Neural cell (in vitro differentiated cells): ENCODE measurements at regions not wholly inside any gene's neighbourhood (a gene's known extent, or its start where the extent isn't known, plus 50 kb on each side); places are given as distances from the start of the nearest gene placed in this dataset.

Source experiments
- CTCF ChIP-seq: fragments of 450-650 bp; IDR thresholded peaks from 2 replicates; pipeline ENCODE4 v1.5.1; 2014; ENCODE audit warnings: antibody characterized with exemption, mild to moderate bottlenecking, moderate library complexity; ENCODE audit not compliant: poor library complexity, severe bottlenecking
- REST ChIP-seq: IDR thresholded peaks from 2 replicates; pipeline ENCODE4 v1.6.1; 2012; ENCODE audit warnings: borderline replicate concordance
- SMC3 ChIP-seq: fragments of 450-650 bp; conservative IDR thresholded peaks from 2 replicates; pipeline ENCODE4 v1.6.1; 2014; ENCODE audit warnings: antibody characterized with exemption, mild to moderate bottlenecking, moderate library complexity; ENCODE audit not compliant: poor library complexity
- TAF1 ChIP-seq: IDR thresholded peaks from 2 replicates; pipeline ENCODE4 v1.6.1; 2012; ENCODE audit warnings: low read depth

DNA sequence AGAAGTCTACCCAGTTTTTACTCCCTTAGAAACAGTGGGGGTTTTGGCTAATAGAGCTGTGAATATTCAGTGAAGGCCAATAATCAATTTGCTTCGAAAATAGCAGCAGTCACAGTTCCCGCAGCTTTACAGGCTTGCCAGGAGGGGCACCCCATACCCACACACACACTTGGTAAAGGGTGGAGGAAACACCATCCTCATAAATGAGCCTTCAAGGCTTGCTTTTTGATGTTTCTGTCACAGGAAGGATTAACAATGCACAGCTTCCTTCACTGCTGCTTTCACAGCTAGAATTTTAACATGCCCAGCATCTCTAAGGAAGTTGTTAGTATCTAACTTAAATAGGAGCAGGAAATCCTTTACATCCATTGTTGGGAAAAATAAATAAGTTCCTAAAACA, 1247.5 kb upstream of the C9orf72 start:
- no peak for TF ChIP-seq TAF1
- peak; percentile 30 for TF ChIP-seq CTCF
- no peak for TF ChIP-seq REST
- no peak for TF ChIP-seq SMC3
